ENCODE measurements at regions not wholly inside any gene's neighbourhood (a gene's known extent, or its start where the extent isn't known, plus 50 kb on each side); places are given as distances from the start of the nearest gene placed in this dataset.
A peak's percentile ranks its signal among the peaks of the same experiment; 100 is the strongest.

DNA sequence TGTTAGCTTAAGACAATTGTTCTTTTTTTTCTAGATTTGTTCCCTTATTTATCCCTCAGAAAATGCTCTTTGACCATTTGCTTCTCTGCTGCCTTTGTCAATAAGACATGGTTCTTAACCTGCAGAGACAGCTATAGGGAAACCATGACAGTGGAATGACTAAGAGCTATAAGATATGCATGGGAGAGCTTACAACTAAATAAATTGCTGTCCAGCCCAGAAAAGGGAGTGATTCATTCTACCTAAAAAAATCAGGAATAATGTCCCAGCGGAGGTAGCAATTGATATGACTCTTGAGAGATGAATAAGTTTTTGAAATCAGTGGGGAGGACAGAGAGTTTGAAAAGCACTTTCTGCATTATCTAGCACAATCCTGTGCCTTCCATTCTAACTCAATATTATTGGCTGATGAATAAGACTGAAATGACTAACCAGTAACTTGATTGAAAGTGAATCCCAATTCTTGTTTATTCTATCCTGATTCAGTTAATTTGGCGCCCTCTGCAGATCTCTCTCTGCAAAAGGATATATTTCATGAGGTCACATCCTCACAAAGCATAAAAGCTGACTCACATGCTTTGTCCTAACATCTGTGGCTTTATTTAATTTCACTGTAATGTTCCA lies 680.5 kb upstream of the API5 start:
- TF ChIP-seq, protein P1, sequence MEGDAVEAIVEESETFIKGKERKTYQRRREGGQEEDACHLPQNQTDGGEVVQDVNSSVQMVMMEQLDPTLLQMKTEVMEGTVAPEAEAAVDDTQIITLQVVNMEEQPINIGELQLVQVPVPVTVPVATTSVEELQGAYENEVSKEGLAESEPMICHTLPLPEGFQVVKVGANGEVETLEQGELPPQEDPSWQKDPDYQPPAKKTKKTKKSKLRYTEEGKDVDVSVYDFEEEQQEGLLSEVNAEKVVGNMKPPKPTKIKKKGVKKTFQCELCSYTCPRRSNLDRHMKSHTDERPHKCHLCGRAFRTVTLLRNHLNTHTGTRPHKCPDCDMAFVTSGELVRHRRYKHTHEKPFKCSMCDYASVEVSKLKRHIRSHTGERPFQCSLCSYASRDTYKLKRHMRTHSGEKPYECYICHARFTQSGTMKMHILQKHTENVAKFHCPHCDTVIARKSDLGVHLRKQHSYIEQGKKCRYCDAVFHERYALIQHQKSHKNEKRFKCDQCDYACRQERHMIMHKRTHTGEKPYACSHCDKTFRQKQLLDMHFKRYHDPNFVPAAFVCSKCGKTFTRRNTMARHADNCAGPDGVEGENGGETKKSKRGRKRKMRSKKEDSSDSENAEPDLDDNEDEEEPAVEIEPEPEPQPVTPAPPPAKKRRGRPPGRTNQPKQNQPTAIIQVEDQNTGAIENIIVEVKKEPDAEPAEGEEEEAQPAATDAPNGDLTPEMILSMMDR (IDR thresholded peaks at IDR 0.05; ENCODE audit: borderline replicate concordance, extremely low read depth, low read length, poor library complexity, severe bottlenecking): peak; percentile 51
- TF ChIP-seq EZH2 (IDR thresholded peaks at IDR 0.05; ENCODE audit: borderline replicate concordance, low read depth, low read length, severe bottlenecking): no peak

Measured in DND-41 (cell line).